Right atrium auricular region (tissue), 2 donors: ENCODE measurements at regions not wholly inside any gene's neighbourhood (a gene's known extent, or its start where the extent isn't known, plus 50 kb on each side); places are given as distances from the start of the nearest gene placed in this dataset.
"Not testable (repeated sequence)": the region's sequence is repeated elsewhere in the genome, so short reads cannot be mapped to it uniquely, and the experiment has no call there.

ENCODE experiments used
- DNase-seq: peaks from one replicate; pipeline ENCODE4 v3.0.0-alpha.2; 2019; ENCODE audit warnings: low spot score
- H3K27ac ChIP-seq, 2 donors: fragments of 200-600 bp; sonication (generic); 1 replicate in 1 of 2; 2 replicates in 1 of 2; pipeline ENCODE4 v1.5.1; 2016 to 2019
- H3K27me3 ChIP-seq, 2 donors: fragments of 200-600 bp; sonication (generic); one replicate each; pipeline versions ENCODE4 v1.5.1 to v1.6.0; 2017 to 2019
- H3K36me3 ChIP-seq: fragments of 200-600 bp; sonication (generic); one replicate; pipeline ENCODE4 v1.5.1; 2016
- H3K4me1 ChIP-seq, 2 donors: fragments of 200-600 bp; sonication (generic); one replicate each; pipeline versions ENCODE4 v1.5.1 to v1.6.0; 2017 to 2019
- H3K4me3 ChIP-seq, 2 donors: fragments of 200-600 bp; sonication (generic); 1 replicate in 1 of 2; 2 replicates in 1 of 2; pipeline ENCODE4 v1.5.1; 2017 to 2019; ENCODE audit warnings: mild to moderate bottlenecking in 1 of 2, moderate library complexity in 1 of 2
- H3K9me3 ChIP-seq, 2 donors: fragments of 200-600 bp; sonication (generic); one replicate each; pipeline ENCODE4 v1.5.1; 2019
- CTCF ChIP-seq, 2 donors: fragments of 200-600 bp; sonication (generic); IDR thresholded peaks; one replicate each; pipeline ENCODE4 v1.5.1; 2019; ENCODE audit warnings: antibody characterized with exemption in 2 of 2

- peaks cover 0 to 6% of the 10 kb centered on the region in 2 donors for H3K4me1 ChIP-seq
- no peak overlapping the region for H3K27ac ChIP-seq
- no peak overlapping the region for H3K4me3 ChIP-seq
- no peaks in the 10 kb centered on the region for H3K36me3 ChIP-seq
- H3K9me3 ChIP-seq = no peaks in the 10 kb centered on the region
- DNase-seq = no peak
- TF ChIP-seq CTCF (IDR thresholded peaks at IDR 0.05) = no peak
- H3K27me3 ChIP-seq = no peaks in the 10 kb centered on the region
Measured at GRCh38 chr7:93711926-93712325, 137.4 kb upstream of the CALCR start.

GRCh38 chr7:93708255-93708654, 133.7 kb upstream of the CALCR start:
- not testable (repeated sequence) for DNase-seq, H3K36me3 ChIP-seq, H3K4me3 ChIP-seq, H3K4me1 ChIP-seq, H3K27me3 ChIP-seq, H3K27ac ChIP-seq, H3K9me3 ChIP-seq

- DNase-seq = no peak
- no peaks in the 10 kb centered on the region for H3K27me3 ChIP-seq
- H3K36me3 ChIP-seq = no peaks in the 10 kb centered on the region
- no peak overlapping the region for H3K4me3 ChIP-seq
- no peaks in the 10 kb centered on the region for H3K9me3 ChIP-seq
- H3K27ac ChIP-seq = no peak overlapping the region
- H3K4me1 ChIP-seq = no peaks in the 10 kb centered on the region
- no peak for TF ChIP-seq CTCF (IDR thresholded peaks at IDR 0.05)
Measured at GRCh38 chr7:93707249-93707648, 132.7 kb upstream of the CALCR start.

- H3K4me3 ChIP-seq, H3K4me1 ChIP-seq, DNase-seq, H3K36me3 ChIP-seq, H3K9me3 ChIP-seq, H3K27ac ChIP-seq, H3K27me3 ChIP-seq: not testable (repeated sequence)
Measured at GRCh38 chr7:93706162-93706561, 131.6 kb upstream of the CALCR start.

GRCh38 chr7:93704217-93704616, 129.7 kb upstream of the CALCR start:
- H3K4me3 ChIP-seq = no peak overlapping the region
- no peaks in the 10 kb centered on the region for H3K36me3 ChIP-seq
- TF ChIP-seq CTCF (IDR thresholded peaks at IDR 0.05) = no peak
- no peaks in the 10 kb centered on the region for H3K9me3 ChIP-seq
- H3K4me1 ChIP-seq = no peaks in the 10 kb centered on the region
- no peak for DNase-seq
- no peak overlapping the region for H3K27ac ChIP-seq
- no peaks in the 10 kb centered on the region for H3K27me3 ChIP-seq

- no peak overlapping the region for H3K4me3 ChIP-seq
- no peak overlapping the region for H3K27ac ChIP-seq
- no peaks in the 10 kb centered on the region for H3K36me3 ChIP-seq
- DNase-seq = no peak
- H3K4me1 ChIP-seq = no peaks in the 10 kb centered on the region
- no peak for TF ChIP-seq CTCF (IDR thresholded peaks at IDR 0.05)
- H3K9me3 ChIP-seq = no peaks in the 10 kb centered on the region
- H3K27me3 ChIP-seq = no peaks in the 10 kb centered on the region
Measured at GRCh38 chr7:93697901-93698300, 123.4 kb upstream of the CALCR start.

GRCh38 chr7:93693796-93694195, 119.3 kb upstream of the CALCR start:
- DNase-seq = no peak
- Histone ChIP-seq H3K9me3 (no peaks in the 10 kb centered on the region), H3K27ac (no peak overlapping the region), H3K36me3 (no peaks in the 10 kb centered on the region), H3K27me3 (no peaks in the 10 kb centered on the region), H3K4me1 (no peaks in the 10 kb centered on the region), H3K4me3 (no peak overlapping the region)
- TF ChIP-seq CTCF (IDR thresholded peaks at IDR 0.05) = no peak
